ENCODE measurements at regions not wholly inside any gene's neighbourhood (a gene's known extent, or its start where the extent isn't known, plus 50 kb on each side); places are given as distances from the start of the nearest gene placed in this dataset.
"Not testable (repeated sequence)": the region's sequence is repeated elsewhere in the genome, so short reads cannot be mapped to it uniquely, and the experiment has no call there.

- peak; percentile 53 for DNase-seq (ENCODE audit: low read depth)
Measured at GRCh38 chr10:106078895-106079576, 1085.5 kb downstream of the SORCS1 start.

- no peak for DNase-seq (ENCODE audit: low read depth)
Measured at GRCh38 chr10:106076496-106076895, 1088.0 kb downstream of the SORCS1 start.

- no peak for DNase-seq (ENCODE audit: low read depth)
Measured at GRCh38 chr10:106053061-106053460, 1111.4 kb downstream of the SORCS1 start.

- no peak for DNase-seq (ENCODE audit: low read depth)
Measured at GRCh38 chr10:106044503-106044902, 1120.0 kb downstream of the SORCS1 start.

- DNase-seq (ENCODE audit: low read depth) = peak; percentile 22
Measured at GRCh38 chr10:106043863-106044262, 1120.6 kb downstream of the SORCS1 start.

- DNase-seq (ENCODE audit: low read depth) = no peak
Measured at GRCh38 chr10:106038246-106038645, 1126.3 kb downstream of the SORCS1 start.

GRCh38 chr10:106033065-106033464 lies 1131.4 kb downstream of the SORCS1 start:
- DNase-seq (ENCODE audit: low read depth) = no peak

- DNase-seq (ENCODE audit: low read depth) = no peak
Measured at GRCh38 chr10:106032450-106033002, 1132.0 kb downstream of the SORCS1 start.

- no peak for DNase-seq (ENCODE audit: low read depth)
Measured at GRCh38 chr10:106027240-106027639, 1137.3 kb downstream of the SORCS1 start.

- DNase-seq (ENCODE audit: low read depth) = no peak
Measured at GRCh38 chr10:106025208-106025811, 1139.2 kb downstream of the SORCS1 start.

GRCh38 chr10:106023329-106023728 lies 1141.2 kb downstream of the SORCS1 start:
- DNase-seq (ENCODE audit: low read depth) = no peak

- DNase-seq (ENCODE audit: low read depth) = not testable (repeated sequence)
Measured at GRCh38 chr10:106019559-106019958, 1144.9 kb downstream of the SORCS1 start.

- not testable (repeated sequence) for DNase-seq (ENCODE audit: low read depth)
Measured at GRCh38 chr10:106015369-106016199, 1148.9 kb downstream of the SORCS1 start.

GRCh38 chr10:106011250-106011649 lies 1153.3 kb downstream of the SORCS1 start:
- no peak for DNase-seq (ENCODE audit: low read depth)

- no peak for DNase-seq (ENCODE audit: low read depth)
Measured at GRCh38 chr10:106000721-106001120, 1163.8 kb downstream of the SORCS1 start.

GRCh38 chr10:105993609-105994008 lies 1170.9 kb downstream of the SORCS1 start:
- DNase-seq (ENCODE audit: low read depth) = no peak

GRCh38 chr10:105992928-105993327 lies 1171.6 kb downstream of the SORCS1 start:
- no peak for DNase-seq (ENCODE audit: low read depth)

GRCh38 chr10:105990529-105990928 lies 1174.0 kb downstream of the SORCS1 start:
- no peak for DNase-seq (ENCODE audit: low read depth)

- no peak for DNase-seq (ENCODE audit: low read depth)
Measured at GRCh38 chr10:105989995-105990394, 1174.5 kb downstream of the SORCS1 start.

GRCh38 chr10:105988848-105989247 lies 1175.7 kb downstream of the SORCS1 start:
- DNase-seq (ENCODE audit: low read depth) = no peak

GRCh38 chr10:105986912-105987635 lies 1177.4 kb downstream of the SORCS1 start:
- no peak for DNase-seq (ENCODE audit: low read depth)

GRCh38 chr10:105986486-105986885 lies 1178.0 kb downstream of the SORCS1 start:
- no peak for DNase-seq (ENCODE audit: low read depth)

All from fibroblast of the conjunctiva (primary cell).